OCI-LY7 (cell line): ENCODE measurements at regions not wholly inside any gene's neighbourhood (a gene's known extent, or its start where the extent isn't known, plus 50 kb on each side); places are given as distances from the start of the nearest gene placed in this dataset.

Experiments used
- CTCF ChIP-seq: fragments of 200-600 bp; sonication (generic); conservative IDR thresholded peaks from 2 replicates; pipeline ENCODE4 v1.5.1; 2014; ENCODE audit warnings: mild to moderate bottlenecking, antibody characterized with exemption, low read length, moderate library complexity, mixed read lengths
- EZH2phosphoT487 ChIP-seq: fragments of 200-600 bp; sonication (generic); IDR thresholded peaks from 2 replicates; pipeline ENCODE4 v1.6.1; 2018; ENCODE audit warnings: low read depth, borderline replicate concordance, mild to moderate bottlenecking, mixed run types, antibody characterized with exemption, low read length, moderate library complexity, mixed read lengths

GRCh38 chr12:81956468-81956860 lies 197.3 kb upstream of the PPFIA2 start:
- TF ChIP-seq CTCF (no peak), EZH2phosphoT487 (no peak)
